Activated CD8-positive, alpha-beta memory T cell treated with anti-CD3 and anti-CD28 coated beads for 24 hours (primary cell): ENCODE measurements at regions not wholly inside any gene's neighbourhood (a gene's known extent, or its start where the extent isn't known, plus 50 kb on each side); places are given as distances from the start of the nearest gene placed in this dataset.
"Not testable (repeated sequence)": the region's sequence is repeated elsewhere in the genome, so short reads cannot be mapped to it uniquely, and the experiment has no call there.

Source experiments
- DNase-seq: peaks from one replicate; pipeline ENCODE4 v3.0.0-alpha.2; 2020

GRCh38 chr14:105713160-105713559, 186.8 kb downstream of the TMEM121 start:
- DNase-seq = not testable (repeated sequence)

- peak; percentile 15 for DNase-seq
Observed at GRCh38 chr14:105713836-105714235, 187.5 kb downstream of the TMEM121 start.

DNA sequence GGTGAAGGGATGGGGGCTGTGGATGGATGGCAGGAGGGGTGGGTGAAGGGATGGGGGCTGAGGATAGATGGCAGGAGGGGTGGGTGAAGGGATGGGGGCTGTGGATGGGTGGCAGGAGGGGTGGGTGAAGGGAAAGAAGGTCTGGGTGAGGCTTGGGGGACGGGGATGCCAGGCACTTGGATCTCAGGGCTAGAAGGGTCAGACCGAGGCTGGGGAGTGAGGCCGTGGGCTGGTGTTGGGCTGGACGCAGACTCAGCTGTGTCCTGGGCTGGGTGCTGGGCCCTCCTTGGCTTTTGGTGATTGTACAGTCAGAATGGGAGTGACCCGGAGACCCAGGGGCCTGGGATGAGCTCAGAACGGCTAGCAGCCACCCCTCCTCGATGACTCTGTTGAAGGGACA, 192.4 kb downstream of the TMEM121 start:
- DNase-seq = peak; percentile 9

DNA sequence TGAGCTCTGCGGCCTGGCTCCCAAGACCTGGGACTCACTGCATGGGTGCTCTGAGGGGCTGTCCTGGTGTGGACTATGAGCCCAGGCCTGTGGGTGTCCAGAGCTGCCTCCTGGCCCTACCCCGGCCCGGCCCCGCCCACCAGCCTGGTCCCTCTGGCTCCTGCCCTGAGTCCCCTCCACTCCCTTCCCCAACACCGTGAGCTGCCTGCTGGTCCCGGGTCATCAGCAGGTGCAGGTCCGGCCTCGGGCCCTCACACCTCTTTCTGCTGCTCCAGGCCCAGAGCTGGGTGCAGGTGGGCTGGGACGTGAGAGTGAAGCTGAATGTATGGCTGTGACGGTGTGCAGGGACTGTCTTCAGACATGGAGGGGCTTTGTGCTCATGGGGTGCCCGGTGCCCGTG, 193.7 kb downstream of the TMEM121 start:
- not testable (repeated sequence) for DNase-seq

DNA sequence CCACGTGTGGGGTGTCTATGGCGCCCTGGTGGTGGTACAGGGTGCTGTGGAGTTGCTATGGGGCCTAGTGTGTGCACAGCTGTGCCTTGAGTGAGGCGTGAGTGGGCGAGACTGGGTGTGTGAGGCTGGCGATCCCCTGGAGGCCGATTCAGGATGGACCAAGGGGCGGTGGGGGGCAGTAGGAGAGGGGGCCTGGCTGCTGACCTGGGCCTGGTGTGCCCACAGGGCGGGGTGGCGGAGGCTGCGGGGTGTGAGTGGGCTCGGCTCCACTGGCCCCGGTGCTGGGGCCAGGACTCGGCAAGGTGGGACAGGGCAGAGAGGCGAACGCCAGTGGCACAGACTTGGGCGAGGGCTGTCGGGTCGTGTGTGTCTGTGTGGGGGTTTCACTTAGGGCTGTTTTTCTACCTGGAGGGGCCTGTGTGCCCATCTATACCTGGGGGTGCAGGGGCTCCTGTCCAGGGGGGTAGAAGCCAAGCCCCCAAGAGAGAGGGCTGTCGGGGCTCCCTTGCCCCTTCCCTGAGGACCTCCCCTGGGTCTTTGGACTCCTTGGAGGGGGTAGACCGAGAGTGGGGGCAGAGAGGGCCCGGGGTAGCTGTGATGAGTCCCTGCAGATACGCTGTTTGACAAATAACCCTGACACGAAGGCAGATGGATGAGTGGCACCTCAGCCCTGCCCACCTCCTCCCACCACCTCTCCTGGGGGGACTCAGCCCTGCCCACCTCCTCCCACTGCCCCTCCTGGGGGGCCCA, 194.6 kb downstream of the TMEM121 start:
- DNase-seq = not testable (repeated sequence)

DNA sequence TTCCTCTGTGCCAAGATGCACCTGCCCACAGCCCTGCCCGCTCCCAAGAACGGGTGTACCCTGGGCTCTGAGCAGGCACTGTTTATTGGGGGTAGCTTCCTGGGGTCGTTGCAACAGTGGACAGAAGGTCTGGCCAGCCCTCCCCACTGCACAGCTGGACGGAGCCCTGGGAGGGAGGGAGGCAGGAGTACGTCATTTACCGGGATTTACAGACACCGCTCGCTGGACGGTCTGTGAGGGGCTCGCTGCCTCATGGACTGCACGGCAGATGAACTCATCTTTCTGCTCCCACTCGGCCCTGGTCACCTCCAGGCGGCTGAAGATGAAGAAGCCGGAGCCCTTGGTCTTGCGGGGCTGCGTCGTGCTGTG, 195.2 kb downstream of the TMEM121 start:
- not testable (repeated sequence) for DNase-seq

DNA sequence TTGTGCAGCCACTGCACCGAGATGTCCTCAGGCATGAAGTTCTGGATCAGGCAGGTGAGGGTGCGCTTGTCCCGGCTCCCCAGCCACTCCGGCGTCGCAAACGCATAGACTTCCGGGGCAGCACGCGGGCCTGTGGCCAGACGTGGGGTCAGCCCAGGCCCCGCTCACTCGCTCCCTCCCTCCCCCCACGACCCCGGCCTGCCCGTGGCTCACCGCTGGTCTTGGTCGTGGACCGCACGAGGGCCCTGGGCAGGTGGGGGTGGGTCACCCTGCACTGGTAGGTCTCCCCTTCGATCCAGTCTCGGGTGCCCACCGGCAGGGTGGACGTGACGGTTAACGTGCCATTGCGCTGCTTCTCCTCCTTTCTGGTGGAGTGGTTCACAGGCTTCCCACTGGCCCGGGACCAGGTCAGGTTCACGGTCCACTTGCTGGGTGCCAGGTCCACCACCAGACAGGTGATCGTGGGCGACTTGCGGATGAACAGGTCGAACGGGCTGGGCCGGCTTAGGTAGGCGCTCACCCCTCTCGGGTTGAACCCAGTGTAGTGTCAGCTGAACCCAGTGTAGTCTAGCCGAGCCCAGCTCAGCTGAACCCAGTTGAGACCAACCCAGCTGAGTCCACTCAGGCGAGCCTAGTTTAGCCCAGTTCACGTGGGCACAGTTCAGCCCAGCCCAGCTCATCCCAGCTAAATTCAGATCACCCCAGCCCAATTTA, 195.8 kb downstream of the TMEM121 start:
- not testable (repeated sequence) for DNase-seq

DNA sequence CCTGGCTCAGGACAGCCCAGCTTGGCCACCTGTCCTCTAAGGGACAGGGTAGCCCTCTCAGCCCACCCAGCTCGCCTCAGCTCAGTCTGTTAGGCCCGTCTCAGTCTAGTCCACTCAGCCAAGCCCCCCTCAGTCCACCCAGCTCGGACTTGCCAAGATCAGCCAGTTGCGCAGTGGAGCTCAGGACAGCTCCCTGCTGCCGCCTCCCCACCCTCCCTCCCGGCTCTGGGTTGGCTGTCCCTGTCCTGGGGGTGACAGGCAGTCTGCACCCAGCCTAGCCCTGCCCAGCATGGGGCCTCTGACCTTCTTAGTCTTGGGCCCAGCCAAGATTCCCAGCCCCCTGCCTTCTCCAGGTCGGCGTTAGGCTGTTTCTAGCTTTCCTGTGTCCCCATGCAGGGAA, 196.9 kb downstream of the TMEM121 start:
- not testable (repeated sequence) for DNase-seq

- not testable (repeated sequence) for DNase-seq
Observed at GRCh38 chr14:105723776-105724175, 197.4 kb downstream of the TMEM121 start.

GRCh38 chr14:105729825-105730368, 203.5 kb downstream of the TMEM121 start:
- DNase-seq = not testable (repeated sequence)

- DNase-seq = not testable (repeated sequence)
Observed at GRCh38 chr14:105730731-105731130, 204.3 kb downstream of the TMEM121 start.

- DNase-seq = not testable (repeated sequence)
Observed at GRCh38 chr14:105731221-105731985, 205.0 kb downstream of the TMEM121 start.

DNA sequence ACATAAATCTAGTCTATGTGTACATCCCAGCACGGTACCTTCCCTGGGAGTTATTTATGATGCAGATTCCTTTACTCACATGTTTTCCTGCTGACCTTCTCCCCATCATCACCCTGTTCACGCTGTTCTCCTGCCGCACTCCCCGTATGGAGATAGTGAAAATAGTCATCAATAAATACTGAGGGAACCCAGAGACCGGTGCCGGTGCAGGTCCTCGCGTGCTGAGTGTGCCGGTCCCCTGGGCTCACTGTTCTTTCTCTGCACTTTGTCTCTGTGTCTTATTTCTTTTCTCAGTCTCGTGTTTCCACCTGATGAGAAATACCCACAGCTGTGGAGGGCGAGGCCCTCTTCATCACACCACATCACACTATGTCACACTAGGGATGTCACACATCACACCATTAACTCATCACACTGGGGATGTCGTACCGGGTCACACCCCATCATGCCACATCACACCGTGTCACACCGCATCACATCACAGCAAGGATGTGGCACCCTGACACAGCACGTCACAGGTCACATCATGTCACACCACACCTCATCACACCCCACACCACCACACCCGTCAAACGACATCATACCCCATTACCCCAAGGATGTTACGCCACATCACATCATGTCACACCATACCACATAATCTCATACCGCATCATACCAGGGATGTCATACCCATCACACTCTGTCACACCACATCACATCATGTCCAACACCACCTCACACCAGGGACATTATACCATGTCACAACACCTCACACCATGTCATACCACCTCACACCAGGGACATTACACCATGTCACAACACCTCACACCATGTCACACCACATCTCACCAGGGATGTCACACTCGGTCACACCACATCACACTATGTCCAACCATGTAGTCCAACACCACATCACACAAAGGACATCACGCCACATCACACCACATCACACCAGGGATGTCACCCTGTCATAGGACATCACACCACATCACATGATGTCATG, 207.0 kb downstream of the TMEM121 start:
- DNase-seq = no peak

GRCh38 chr14:105734241-105734640, 207.9 kb downstream of the TMEM121 start:
- not testable (repeated sequence) for DNase-seq

GRCh38 chr14:105736331-105736730, 209.9 kb downstream of the TMEM121 start:
- not testable (repeated sequence) for DNase-seq

GRCh38 chr14:105737504-105738246, 211.3 kb downstream of the TMEM121 start:
- no peak for DNase-seq

- DNase-seq = no peak
Observed at GRCh38 chr14:105738638-105739037, 212.3 kb downstream of the TMEM121 start.

DNA sequence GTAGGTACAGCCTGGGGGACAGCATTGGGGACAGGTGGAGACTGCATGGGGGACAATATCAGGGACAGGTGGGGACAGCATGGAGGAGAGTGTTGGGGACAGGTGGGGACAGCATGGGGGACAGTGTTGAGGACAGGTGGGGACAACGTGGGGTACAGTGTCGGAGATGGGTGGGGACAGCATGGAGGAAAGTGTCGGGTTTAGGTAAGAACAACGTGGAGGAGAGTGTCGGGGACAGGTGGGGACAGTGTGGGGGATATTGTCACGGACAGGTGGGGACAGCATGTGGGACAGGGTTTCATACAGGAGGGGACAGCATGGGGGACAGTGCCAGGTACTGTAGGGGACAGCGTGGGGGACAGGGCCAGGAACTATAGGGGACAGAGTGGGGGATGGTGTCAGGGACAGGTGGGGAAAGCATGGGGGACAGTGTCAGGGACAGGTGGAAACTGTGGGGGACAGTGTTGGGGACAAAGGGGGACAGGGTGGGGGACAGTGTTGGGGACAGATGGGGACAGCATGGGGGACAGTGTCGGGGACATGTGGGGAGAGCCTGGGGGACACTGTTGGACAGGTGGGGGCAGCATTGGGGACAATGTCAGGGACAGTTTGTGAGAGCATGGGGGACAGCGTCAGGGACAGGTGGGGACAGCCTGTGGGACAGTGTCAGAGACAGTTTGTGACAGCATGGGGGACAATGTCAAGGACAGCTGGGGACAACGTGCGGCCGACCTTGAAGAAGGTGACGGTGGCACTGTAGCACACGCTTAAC, 213.1 kb downstream of the TMEM121 start:
- DNase-seq = no peak

DNA sequence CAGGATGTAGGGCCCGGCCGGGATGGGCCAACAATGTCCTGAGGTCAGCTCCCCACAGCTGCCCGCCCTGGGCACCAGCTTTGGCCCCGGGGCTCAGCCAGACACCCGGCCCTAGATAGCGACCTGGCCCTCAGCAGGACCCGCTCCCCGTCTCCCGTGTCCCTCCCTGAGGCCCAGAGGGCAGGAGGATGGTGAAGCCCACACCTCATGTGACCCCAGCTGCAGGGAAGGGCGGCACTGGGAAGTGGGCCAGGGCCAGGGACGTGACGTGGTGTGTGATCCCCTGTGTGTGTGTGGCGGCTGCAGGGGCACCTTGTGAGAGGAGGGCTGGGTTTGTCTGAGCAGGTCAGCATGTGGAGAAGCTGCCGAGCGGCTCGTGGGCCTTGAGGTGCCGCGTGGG, 213.9 kb downstream of the TMEM121 start:
- not testable (repeated sequence) for DNase-seq

DNA sequence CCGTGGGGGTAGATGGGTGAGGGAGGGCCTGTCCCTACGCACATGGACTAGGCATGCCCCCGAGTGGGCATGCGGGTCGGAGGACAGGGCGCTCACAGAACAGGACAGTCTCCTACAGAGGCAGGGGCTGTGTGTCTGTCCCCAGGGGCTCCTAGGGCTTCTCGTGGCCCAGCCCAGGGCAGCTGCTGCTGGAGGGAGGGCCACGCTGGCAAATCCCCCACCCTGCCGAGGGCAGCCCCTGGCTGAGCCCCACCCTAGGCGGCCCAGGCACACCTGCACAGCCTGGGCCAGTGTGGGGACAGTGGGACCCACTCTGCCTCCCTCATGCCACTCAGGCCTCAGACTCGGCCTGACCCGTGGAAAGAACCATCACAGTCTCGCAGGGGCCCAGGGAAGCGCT, 214.6 kb downstream of the TMEM121 start:
- not testable (repeated sequence) for DNase-seq
